Endothelial cell of umbilical vein (primary cell): ENCODE measurements at regions not wholly inside any gene's neighbourhood (a gene's known extent, or its start where the extent isn't known, plus 50 kb on each side); places are given as distances from the start of the nearest gene placed in this dataset.

Experiments
- EZH2 ChIP-seq: IDR thresholded peaks from 2 replicates; pipeline ENCODE4 v1.6.1; 2012; ENCODE audit warnings: borderline replicate concordance, low read depth, mild to moderate bottlenecking, moderate library complexity, low read length, inconsistent platforms; ENCODE audit not compliant: severe bottlenecking
- FOS ChIP-seq: IDR thresholded peaks from 2 replicates; pipeline ENCODE4 v1.6.1; 2011; ENCODE audit warnings: mild to moderate bottlenecking, low read length, moderate library complexity, borderline replicate concordance; ENCODE audit not compliant: insufficient read depth
- GATA2 ChIP-seq: IDR thresholded peaks from 2 replicates; pipeline ENCODE4 v1.7.0; 2011; ENCODE audit warnings: low read depth, mild to moderate bottlenecking, moderate library complexity, mixed read lengths, low read length; ENCODE audit not compliant: insufficient read length, insufficient read depth
- JUN ChIP-seq: IDR thresholded peaks from 2 replicates; pipeline ENCODE4 v1.6.1; 2011; ENCODE audit warnings: borderline replicate concordance, low read depth; ENCODE audit not compliant: insufficient read length, insufficient read depth
- MYC ChIP-seq: IDR thresholded peaks from one replicate; pipeline ENCODE4 v1.6.1; 2011; ENCODE audit warnings: mild to moderate bottlenecking, low read depth, low read length
- POLR2A ChIP-seq: IDR thresholded peaks from 2 replicates; pipeline ENCODE4 v1.6.1; 2012; ENCODE audit warnings: low read depth, mild to moderate bottlenecking, control low read depth, low read length
- POLR2AphosphoS5 ChIP-seq: IDR thresholded peaks from 2 replicates; pipeline ENCODE4 v1.6.1; 2012; ENCODE audit warnings: low read depth, mild to moderate bottlenecking, control low read depth, low read length, moderate library complexity; ENCODE audit not compliant: insufficient read depth
- TF ChIP-seq, protein P1 (sequence below), 2 donors: IDR thresholded peaks; 1 replicate in 1 of 2; 2 replicates in 1 of 2; pipeline ENCODE4 v1.5.1; 2011; ENCODE audit warnings: low read length in 2 of 2, mild to moderate bottlenecking in 2 of 2, moderate library complexity in 2 of 2, control low read depth in 1 of 2, inconsistent platforms in 1 of 2, low read depth in 1 of 2; ENCODE audit not compliant: insufficient read depth in 1 of 2; ENCODE audit errors: extremely low read depth in 1 of 2
- TF ChIP-seq, protein P2 (sequence below): IDR thresholded peaks from 2 replicates; pipeline ENCODE4 v1.6.1; 2011; ENCODE audit not compliant: insufficient read depth, insufficient read length

DNA sequence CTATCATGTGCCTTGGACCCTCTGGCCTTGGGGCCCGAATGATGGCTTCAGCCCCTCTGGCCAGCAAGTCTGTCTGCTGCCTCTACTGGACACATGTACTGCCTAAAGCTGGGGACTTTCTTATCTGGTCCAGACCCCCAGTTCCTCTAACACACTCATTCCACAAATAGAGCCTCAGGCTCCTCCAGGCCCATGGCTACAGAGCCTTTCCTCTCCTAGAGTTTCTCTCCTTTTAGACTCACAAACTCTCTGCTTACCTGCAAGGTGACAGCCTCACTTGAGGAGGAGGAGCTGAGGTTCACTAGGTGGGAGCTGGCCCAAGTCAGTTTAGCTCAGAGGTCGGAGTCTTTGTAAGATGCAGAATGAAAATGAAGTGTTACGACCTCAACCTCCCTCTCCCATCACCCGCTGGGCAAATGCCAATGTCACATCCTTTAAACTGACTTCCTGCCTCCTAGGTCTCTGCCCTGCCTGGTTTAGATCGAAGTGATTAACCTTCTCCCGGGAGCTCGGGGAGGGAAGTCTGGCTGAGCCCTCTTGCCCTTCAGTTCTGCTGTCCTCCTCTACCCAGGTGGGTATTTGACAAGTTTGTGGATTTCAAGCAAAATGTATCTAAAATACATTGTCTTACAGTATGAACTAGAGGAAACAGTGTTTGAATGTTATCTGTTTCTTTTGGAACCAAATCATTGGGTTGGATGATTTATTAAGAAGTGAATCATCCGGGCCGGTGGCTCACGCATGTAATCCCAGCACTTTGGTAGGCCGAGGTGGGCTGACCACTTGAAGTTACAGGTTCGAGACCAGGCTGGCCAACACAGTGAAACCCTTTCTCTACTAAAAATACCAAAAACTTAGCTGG lies 71.9 kb upstream of the TNS3 start:
- TF ChIP-seq, protein P1, sequence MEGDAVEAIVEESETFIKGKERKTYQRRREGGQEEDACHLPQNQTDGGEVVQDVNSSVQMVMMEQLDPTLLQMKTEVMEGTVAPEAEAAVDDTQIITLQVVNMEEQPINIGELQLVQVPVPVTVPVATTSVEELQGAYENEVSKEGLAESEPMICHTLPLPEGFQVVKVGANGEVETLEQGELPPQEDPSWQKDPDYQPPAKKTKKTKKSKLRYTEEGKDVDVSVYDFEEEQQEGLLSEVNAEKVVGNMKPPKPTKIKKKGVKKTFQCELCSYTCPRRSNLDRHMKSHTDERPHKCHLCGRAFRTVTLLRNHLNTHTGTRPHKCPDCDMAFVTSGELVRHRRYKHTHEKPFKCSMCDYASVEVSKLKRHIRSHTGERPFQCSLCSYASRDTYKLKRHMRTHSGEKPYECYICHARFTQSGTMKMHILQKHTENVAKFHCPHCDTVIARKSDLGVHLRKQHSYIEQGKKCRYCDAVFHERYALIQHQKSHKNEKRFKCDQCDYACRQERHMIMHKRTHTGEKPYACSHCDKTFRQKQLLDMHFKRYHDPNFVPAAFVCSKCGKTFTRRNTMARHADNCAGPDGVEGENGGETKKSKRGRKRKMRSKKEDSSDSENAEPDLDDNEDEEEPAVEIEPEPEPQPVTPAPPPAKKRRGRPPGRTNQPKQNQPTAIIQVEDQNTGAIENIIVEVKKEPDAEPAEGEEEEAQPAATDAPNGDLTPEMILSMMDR (IDR thresholded peaks at IDR 0.05; ENCODE audit: extremely low read depth in 1 of 2, insufficient read depth in 1 of 2, low read depth in 1 of 2, low read length in 2 of 2), result no peak
- TF ChIP-seq POLR2A (no peak), POLR2AphosphoS5 (no peak), MYC (no peak), EZH2 (no peak), JUN (no peak), GATA2 (peak; percentile 85), FOS (peak; percentile 52)
- TF ChIP-seq, protein P2, sequence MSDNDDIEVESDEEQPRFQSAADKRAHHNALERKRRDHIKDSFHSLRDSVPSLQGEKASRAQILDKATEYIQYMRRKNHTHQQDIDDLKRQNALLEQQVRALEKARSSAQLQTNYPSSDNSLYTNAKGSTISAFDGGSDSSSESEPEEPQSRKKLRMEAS, result no peak
